Calu3 (cell line): ENCODE measurements at regions not wholly inside any gene's neighbourhood (a gene's known extent, or its start where the extent isn't known, plus 50 kb on each side); places are given as distances from the start of the nearest gene placed in this dataset.

Experiments used
- BruUV-seq: library from RNA; stranded (reverse); fragments of 400-500 nt; replicated peaks from 2 replicates; lab custom pipeline; 2021; lab: Mats Ljungman, UMichigan
- CTCF ChIA-PET: fragments of 300-600 bp; sonication (Branson Sonifier 250); formaldehyde crosslinking; loops from one replicate; lab custom pipeline; 2022; ENCODE audit warnings: antibody characterized with exemption; lab: Charles Lee
- DNase-seq: peaks from one replicate; pipeline ENCODE4 v3.0.0; 2022
- H3K27ac Mint-ChIP-seq: one replicate; pipeline ENCODE4 v1.8.0; 2022; ENCODE audit warnings: mixed read lengths; ENCODE audit not compliant: unreplicated experiment
- H3K27me3 Mint-ChIP-seq: one replicate; pipeline ENCODE4 v1.8.0; 2022; ENCODE audit warnings: mixed read lengths; ENCODE audit not compliant: unreplicated experiment
- H3K36me3 Mint-ChIP-seq: one replicate; pipeline ENCODE4 v1.8.0; 2022; ENCODE audit warnings: mild to moderate bottlenecking, moderate library complexity, mixed read lengths; ENCODE audit not compliant: insufficient read depth, unreplicated experiment
- H3K4me1 Mint-ChIP-seq: one replicate; pipeline ENCODE4 v1.8.0; 2022; ENCODE audit warnings: mild to moderate bottlenecking, low read depth, mixed read lengths; ENCODE audit not compliant: unreplicated experiment
- H3K4me3 Mint-ChIP-seq: one replicate; pipeline ENCODE4 v1.8.0; 2022; ENCODE audit warnings: mild to moderate bottlenecking, low read depth, moderate library complexity, mixed read lengths; ENCODE audit not compliant: unreplicated experiment
- H3K9me3 Mint-ChIP-seq: one replicate; pipeline ENCODE4 v1.8.0; 2022; ENCODE audit warnings: low read depth, mixed read lengths; ENCODE audit not compliant: unreplicated experiment
- CTCF ChIP-seq: fragments of 200-600 bp; IDR thresholded peaks from one replicate; pipeline ENCODE4 v1.8.0; 2022; ENCODE audit warnings: antibody characterized with exemption; ENCODE audit not compliant: unreplicated experiment
- intact Hi-C: fragments of 100-400 bp; cut with micrococcal nuclease; formaldehyde crosslinking; loops from one replicate; pipeline ENCODE4 v1.10.0; 2022; ENCODE audit not compliant: unreplicated experiment

- BruUV-seq = no TSS peak
- no peaks in the 10 kb centered on the region for H3K4me1 Mint-ChIP-seq
- intact Hi-C loops = no loop called here
- CTCF ChIA-PET = no interaction called here
- H3K27me3 Mint-ChIP-seq = no peaks in the 10 kb centered on the region
- no peak overlapping the region for H3K4me3 Mint-ChIP-seq
- H3K36me3 Mint-ChIP-seq = no peaks in the 10 kb centered on the region
- no peak overlapping the region for H3K27ac Mint-ChIP-seq
- H3K9me3 Mint-ChIP-seq = peaks cover 7% of the 10 kb centered on the region
- DNase-seq = no peak
- TF ChIP-seq CTCF = no peak
Observed at GRCh38 chr18:67290421-67290820, 226.1 kb downstream of the DSEL start.

- Mint-ChIP-seq H3K9me3 (no peaks in the 10 kb centered on the region), H3K27ac (no peak overlapping the region), H3K36me3 (no peaks in the 10 kb centered on the region), H3K27me3 (no peaks in the 10 kb centered on the region), H3K4me1 (no peaks in the 10 kb centered on the region), H3K4me3 (no peak overlapping the region)
- intact Hi-C loops = no loop called here
- DNase-seq = no peak
- CTCF ChIA-PET = no interaction called here
- no TSS peak for BruUV-seq
- no peak for TF ChIP-seq CTCF
Observed at GRCh38 chr18:67285583-67285982, 230.9 kb downstream of the DSEL start.

- no peaks in the 10 kb centered on the region for H3K36me3 Mint-ChIP-seq
- intact Hi-C loops = no loop called here
- H3K4me1 Mint-ChIP-seq = no peaks in the 10 kb centered on the region
- no peak for TF ChIP-seq CTCF
- no peak overlapping the region for H3K27ac Mint-ChIP-seq
- DNase-seq = no peak
- H3K4me3 Mint-ChIP-seq = no peak overlapping the region
- no TSS peak for BruUV-seq
- H3K27me3 Mint-ChIP-seq = no peaks in the 10 kb centered on the region
- CTCF ChIA-PET = no interaction called here
- no peaks in the 10 kb centered on the region for H3K9me3 Mint-ChIP-seq
Observed at GRCh38 chr18:67282796-67283195, 233.7 kb downstream of the DSEL start.

GRCh38 chr18:67281746-67282145 lies 234.8 kb downstream of the DSEL start:
- Mint-ChIP-seq H3K27ac (no peak overlapping the region), H3K4me3 (no peak overlapping the region), H3K27me3 (no peaks in the 10 kb centered on the region), H3K9me3 (no peaks in the 10 kb centered on the region), H3K4me1 (no peaks in the 10 kb centered on the region), H3K36me3 (no peaks in the 10 kb centered on the region)
- DNase-seq = no peak
- CTCF ChIA-PET = no interaction called here
- BruUV-seq = no TSS peak
- intact Hi-C loops = no loop called here
- no peak for TF ChIP-seq CTCF
